ENCODE measurements at regions not wholly inside any gene's neighbourhood (a gene's known extent, or its start where the extent isn't known, plus 50 kb on each side); places are given as distances from the start of the nearest gene placed in this dataset.

DNA sequence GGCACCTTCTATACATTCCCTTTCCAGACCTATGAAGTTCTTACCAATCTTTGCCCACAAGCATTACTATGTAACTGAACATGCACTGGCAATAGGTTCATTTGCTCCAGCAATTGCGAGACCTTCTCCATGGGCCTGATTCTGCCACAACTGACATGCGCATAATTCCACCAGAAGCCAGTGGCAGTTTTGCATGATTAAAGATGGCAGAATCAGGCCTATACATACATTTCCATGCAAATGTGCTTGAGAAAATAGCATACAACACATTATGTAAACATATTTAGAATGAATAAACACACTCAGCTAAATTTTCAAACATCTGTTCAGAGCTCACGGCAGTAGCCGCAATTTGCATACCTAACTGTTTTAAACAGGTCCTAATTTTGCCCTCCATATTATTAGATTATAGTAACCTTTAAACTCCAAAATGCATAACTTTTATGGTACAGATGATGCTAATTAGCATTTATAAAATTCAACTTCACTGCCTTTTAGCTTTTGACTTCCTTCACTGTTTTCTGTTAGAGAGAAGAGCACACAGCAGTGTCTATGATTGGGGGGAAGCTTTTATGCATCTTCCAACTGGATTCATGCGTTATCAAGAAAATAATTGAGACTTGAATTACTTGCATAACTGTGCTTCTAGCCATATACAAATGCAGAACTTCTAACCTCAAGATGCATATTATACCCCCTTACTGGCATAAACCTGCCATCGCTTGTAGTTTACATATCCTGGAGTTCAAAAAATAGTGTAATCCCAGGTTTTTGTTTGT lies 155.3 kb upstream of the CDH19 start:
- Histone ChIP-seq H3K27ac (no peak overlapping the region), H3K9me3 (no peaks in the 10 kb centered on the region), H3K4me1 (no peaks in the 10 kb centered on the region), H3K36me3 (no peaks in the 10 kb centered on the region), H3K27me3 (no peaks in the 10 kb centered on the region), H3K4me3 (no peak overlapping the region)
- no peak for ATAC-seq
- DNase-seq, result no peak
- TF ChIP-seq, protein P1, sequence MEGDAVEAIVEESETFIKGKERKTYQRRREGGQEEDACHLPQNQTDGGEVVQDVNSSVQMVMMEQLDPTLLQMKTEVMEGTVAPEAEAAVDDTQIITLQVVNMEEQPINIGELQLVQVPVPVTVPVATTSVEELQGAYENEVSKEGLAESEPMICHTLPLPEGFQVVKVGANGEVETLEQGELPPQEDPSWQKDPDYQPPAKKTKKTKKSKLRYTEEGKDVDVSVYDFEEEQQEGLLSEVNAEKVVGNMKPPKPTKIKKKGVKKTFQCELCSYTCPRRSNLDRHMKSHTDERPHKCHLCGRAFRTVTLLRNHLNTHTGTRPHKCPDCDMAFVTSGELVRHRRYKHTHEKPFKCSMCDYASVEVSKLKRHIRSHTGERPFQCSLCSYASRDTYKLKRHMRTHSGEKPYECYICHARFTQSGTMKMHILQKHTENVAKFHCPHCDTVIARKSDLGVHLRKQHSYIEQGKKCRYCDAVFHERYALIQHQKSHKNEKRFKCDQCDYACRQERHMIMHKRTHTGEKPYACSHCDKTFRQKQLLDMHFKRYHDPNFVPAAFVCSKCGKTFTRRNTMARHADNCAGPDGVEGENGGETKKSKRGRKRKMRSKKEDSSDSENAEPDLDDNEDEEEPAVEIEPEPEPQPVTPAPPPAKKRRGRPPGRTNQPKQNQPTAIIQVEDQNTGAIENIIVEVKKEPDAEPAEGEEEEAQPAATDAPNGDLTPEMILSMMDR (IDR thresholded peaks at IDR 0.05), result no peak
- intact Hi-C loops (cut with DNase I), result no loop called here

DNA sequence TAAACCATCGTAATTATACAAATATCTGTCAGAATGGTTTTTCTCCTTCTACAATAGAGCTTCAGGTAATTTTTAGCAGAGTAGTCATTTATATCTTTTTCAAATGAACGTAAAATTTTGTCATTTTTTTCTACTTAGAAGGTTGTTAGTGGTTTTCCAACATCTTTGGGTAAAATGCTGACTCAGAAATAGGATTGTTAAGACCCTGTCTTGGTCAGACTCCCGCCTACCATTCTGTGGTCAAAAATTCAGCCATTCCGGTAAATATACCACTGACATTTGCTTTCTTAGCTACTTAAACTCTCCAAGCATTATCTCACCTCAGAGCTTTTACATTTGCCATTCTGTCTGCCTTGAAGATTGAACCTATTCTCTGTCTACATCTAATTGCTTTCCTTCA lies 154.1 kb upstream of the CDH19 start:
- H3K36me3 ChIP-seq, result no peaks in the 10 kb centered on the region
- DNase-seq (no peak), ATAC-seq (no peak)
- H3K4me1 ChIP-seq, result no peaks in the 10 kb centered on the region
- H3K9me3 ChIP-seq, result no peaks in the 10 kb centered on the region
- H3K27me3 ChIP-seq, result no peaks in the 10 kb centered on the region
- no peak overlapping the region for H3K4me3 ChIP-seq
- H3K27ac ChIP-seq, result no peak overlapping the region
- intact Hi-C loops (cut with DNase I), result no loop called here
- TF ChIP-seq, protein P1 (IDR thresholded peaks at IDR 0.05), result no peak

- H3K4me1 ChIP-seq, result no peaks in the 10 kb centered on the region
- no peak for DNase-seq
- no peak overlapping the region for H3K27ac ChIP-seq
- intact Hi-C loops (cut with DNase I), result no loop called here
- H3K27me3 ChIP-seq, result no peaks in the 10 kb centered on the region
- H3K4me3 ChIP-seq, result no peak overlapping the region
- H3K36me3 ChIP-seq, result no peaks in the 10 kb centered on the region
- H3K9me3 ChIP-seq, result no peaks in the 10 kb centered on the region
- no peak for ATAC-seq
- TF ChIP-seq, protein P1 (IDR thresholded peaks at IDR 0.05), result no peak
Measured at GRCh38 chr18:66754335-66754734, 150.4 kb upstream of the CDH19 start.

GRCh38 chr18:66752733-66753132 lies 148.8 kb upstream of the CDH19 start:
- H3K4me1 ChIP-seq, result no peaks in the 10 kb centered on the region
- no peaks in the 10 kb centered on the region for H3K36me3 ChIP-seq
- H3K27ac ChIP-seq, result no peak overlapping the region
- H3K9me3 ChIP-seq, result no peaks in the 10 kb centered on the region
- TF ChIP-seq, protein P1 (IDR thresholded peaks at IDR 0.05), result no peak
- no peaks in the 10 kb centered on the region for H3K27me3 ChIP-seq
- DNase-seq, result no peak
- ATAC-seq, result no peak
- intact Hi-C loops (cut with DNase I), result no loop called here
- H3K4me3 ChIP-seq, result no peak overlapping the region

DNA sequence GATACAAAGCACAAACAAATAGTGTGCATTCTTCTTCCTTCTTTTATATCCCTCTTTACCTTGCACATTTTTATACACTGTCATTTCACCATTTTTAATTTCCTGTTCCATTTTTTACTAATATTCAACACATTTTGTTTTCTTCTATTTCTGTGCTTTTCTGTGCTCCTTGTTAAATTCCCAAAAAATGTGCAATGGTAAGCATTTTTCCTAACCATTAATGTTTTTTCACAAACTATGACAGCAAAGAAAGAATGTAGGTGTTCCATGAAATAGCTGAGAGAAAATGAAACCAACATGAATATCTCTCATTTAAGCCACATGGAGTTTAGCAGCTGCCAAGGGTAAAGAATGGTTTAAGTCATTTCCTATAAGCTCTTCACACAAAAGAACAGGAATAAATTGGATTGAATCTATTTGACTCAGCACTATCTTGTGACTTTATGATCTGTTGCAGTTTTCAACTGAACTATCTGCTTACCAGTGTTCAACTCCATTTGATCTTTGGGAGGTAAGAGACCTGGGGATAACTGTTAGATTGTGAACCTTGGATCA lies 145.7 kb upstream of the CDH19 start:
- Histone ChIP-seq H3K4me1 (no peaks in the 10 kb centered on the region), H3K4me3 (no peak overlapping the region), H3K9me3 (no peaks in the 10 kb centered on the region), H3K27ac (no peak overlapping the region), H3K27me3 (no peaks in the 10 kb centered on the region), H3K36me3 (no peaks in the 10 kb centered on the region)
- TF ChIP-seq, protein P1 (IDR thresholded peaks at IDR 0.05), result no peak
- ATAC-seq (no peak), DNase-seq (no peak)
- intact Hi-C loops (cut with DNase I), result no loop called here

All from upper lobe of right lung (tissue), 1 donor.